Hypothalamus (tissue), 51 donors: ENCODE measurements at regions not wholly inside any gene's neighbourhood (a gene's known extent, or its start where the extent isn't known, plus 50 kb on each side); places are given as distances from the start of the nearest gene placed in this dataset.
"Not testable (repeated sequence)": the region's sequence is repeated elsewhere in the genome, so short reads cannot be mapped to it uniquely, and the experiment has no call there.

Experiments
- DNase-seq, 51 donors: peaks; one replicate each; lab custom pipeline; 2025; lab: John Stamatoyannopoulos, UW

DNA sequence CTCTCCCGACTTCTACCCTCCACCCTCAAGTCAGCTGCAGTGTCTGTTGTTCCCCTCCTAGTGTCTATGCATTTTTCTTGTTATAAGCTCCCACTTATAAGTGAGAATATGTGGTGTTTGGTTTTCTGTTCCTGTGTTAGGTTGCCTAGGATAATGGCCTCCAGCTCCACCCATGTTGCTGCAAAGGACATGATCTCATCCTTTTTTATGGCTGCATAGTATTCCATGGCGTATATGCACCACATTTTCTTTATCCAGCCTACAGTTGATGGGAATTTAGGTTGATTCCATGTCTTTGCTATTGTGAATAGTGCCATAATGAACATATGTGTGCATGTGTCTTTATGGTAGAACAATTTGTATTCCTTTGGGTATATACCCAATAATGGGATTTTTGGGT, 80.7 kb downstream of the SPTSSA start:
- not testable (repeated sequence) for DNase-seq

DNA sequence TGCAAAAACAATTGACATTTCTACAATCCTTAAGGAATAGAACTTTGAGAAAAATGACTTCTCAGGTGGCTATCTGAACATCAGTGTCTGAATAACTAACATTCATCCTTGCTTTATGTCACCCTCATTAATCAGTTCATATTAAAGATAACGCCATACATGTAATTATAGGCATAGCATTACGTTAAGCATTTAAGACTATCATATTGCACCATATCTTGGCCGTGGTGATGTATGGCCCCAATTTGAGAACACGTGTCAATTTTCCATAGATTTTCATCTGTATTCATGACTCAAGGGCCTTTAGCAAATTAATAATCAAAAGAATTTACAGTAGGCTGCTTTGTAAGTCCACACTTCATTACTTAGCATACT, 81.6 kb downstream of the SPTSSA start:
- no peak for DNase-seq

DNA sequence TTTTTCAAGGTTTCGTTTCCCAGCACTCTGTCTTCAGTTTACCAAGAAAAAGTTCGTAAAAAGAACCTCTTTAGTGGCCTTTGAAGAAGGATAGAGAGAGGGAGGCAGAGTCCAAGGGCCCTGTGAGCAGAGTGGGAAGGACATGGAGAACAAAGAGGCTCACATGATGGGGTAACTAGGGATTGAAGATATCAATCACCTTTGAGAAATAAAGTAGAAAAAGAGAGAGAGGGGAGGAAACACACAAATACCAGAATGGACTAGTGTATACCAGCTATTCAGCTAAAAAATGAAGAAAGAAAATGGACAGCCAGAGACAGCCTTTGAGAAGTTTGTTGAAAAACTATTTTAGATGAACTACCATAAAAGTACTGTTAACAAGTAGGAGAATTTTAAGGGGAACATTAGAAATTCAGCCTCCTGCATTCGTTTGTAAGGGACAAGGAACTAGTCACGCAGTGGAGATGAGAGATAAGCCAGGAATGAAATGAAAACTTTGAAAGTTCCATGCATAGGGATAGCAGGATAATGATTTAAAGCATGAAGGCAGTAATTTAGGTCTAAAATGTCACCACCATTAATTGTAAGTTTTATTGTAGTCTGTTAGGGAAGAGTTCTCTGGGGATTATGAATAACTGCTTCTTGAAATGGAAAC, 82.1 kb downstream of the SPTSSA start:
- DNase-seq = no peak

DNA sequence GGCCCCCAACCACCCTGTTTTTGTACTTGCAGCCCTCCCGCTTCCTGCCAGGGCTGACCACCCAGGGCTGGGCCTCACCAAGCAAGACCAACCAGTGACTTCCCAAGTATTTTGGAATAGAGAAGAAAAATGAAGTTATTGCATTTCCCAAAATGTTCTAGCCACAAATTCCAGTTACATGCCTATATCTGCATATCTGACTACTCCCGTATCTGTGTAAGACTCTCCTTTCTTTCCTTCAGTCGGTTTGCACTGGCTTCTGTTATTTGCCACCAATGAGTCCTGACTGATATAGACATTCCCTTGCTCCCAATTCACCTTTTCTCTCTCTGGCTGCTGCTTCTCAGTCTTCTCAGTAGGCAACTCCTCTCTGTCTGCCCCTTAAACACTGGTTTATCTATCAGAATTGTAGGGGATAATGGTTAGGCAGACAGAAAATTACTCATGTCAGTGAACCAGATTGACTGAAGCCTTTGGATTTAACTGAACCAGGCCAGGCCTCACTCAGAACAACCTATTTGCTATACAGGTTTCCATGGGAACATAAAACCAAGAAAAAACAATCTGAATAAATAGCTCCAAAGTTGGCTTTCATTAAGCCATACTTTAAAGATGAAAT, 85.3 kb downstream of the SPTSSA start:
- no peak for DNase-seq

DNA sequence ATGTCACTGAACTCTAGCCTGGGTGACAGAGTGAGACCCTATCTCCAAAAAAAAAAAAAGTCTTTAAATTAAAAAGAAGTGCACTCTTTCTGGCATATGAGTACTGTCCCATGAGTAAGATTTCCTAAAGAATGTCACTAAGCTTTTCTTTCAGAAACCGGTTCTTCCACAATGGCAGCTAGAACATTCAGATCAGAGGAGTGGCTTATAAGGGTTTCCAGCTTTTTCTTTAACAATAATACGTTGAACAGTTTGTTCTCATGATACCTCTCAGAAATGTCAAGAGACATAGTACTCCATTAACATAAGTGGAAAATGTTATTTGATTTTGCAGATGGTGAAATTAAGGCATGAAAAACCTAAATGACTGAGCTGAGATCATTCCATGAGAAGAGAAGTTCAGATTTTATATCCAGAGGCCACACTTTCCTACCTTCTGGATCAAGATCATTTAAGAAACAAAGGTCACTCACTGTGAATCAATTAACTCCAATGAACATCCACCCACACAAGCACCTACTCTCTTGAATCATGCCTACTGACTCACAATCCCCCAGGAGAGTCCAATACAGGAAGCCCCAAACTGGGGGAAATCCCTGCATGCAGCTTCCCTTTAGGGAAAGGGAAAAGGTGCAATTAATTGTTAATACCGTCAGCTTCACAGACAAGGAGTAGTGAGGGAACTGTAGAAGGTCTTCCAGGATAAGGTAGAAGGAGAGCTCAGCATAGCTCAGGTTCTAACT, 86.9 kb downstream of the SPTSSA start:
- DNase-seq = no peak

DNA sequence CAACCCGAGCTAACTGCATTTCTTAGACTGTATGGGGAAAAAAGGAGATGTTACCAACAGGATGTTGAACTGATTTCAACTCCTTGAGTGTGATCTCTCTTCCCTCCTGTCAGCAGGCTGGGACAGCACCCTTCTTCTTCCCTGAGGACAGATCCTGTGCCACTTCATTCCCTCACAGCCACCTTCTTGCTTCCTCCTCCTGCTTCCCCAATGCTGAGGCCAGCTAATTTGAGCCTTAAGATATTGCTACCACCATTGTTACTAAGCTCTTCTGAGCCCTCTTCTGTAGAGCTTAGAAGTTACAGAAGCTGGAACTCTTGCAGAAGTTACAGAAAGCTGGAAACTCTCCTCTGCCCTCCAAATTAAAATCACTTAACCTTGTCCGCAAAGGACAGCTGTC, 88.8 kb downstream of the SPTSSA start:
- no peak for DNase-seq

DNA sequence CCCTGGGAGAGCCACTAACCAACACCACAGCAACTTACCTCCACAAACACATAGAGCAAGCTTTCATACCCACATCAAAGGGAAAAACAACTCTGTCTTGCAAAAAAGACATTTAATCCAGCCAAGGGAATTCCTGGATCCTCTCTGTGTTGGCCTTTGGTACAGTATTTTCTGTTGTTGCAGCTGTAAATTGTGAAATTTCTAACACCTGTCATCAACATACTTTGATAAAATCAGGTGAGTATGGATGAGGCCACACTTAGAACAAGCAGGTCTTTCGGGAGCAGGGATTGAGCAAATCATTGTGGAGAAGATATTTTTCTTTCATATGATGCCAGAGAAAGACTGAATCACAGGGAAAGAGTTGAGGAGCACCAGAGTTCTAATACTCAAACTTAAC, 89.3 kb downstream of the SPTSSA start:
- DNase-seq = no peak

DNA sequence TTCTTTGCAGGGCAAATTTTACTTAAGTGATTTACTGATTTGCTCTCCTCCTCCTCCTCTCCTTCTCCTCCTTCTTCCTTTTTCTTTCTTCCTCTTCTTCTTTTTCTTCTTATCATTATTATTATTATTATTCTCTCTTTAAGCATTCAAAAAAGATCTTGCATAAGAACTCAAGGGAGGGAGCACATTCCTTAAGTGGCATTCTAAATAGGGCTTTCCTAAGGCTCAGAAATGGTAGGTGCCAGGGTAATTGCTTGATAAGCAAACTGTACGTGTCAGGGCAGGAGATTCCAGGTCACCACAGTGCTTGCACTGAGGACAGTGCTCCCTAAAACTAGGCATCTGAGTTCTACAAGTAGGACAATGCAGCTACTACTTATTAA, 92.4 kb downstream of the SPTSSA start:
- no peak for DNase-seq

DNA sequence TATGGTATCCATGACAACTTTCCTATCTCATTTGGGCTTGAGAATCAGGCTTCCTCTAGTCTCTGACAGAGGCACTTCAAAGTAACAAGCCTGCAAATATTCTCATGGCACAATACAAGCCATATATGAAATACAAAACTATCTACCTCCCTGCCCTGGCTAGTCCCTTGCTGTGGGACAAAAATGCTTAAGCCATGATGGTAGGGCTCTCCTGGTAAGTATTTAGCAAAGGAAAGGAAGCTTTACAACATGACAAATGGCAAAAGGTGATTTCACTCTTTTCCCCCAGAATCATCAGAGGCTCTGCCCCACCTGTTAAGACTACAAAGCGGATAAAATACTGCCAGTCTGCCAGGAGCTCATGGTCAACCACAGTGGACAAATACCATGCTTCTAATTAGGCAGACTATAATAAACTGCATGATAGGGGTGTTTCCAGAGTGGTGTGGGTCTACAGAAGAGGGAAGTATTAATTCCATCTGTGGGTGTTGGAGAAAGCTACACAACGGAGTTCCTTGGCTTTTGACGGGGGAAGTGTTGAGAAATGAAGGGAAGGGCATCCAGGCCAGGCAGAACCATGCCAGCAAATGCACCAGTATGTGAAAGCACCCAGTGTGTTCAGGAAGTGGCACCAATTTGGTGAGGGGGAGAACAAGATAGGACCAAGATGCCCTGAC, 92.9 kb downstream of the SPTSSA start:
- no peak for DNase-seq

DNA sequence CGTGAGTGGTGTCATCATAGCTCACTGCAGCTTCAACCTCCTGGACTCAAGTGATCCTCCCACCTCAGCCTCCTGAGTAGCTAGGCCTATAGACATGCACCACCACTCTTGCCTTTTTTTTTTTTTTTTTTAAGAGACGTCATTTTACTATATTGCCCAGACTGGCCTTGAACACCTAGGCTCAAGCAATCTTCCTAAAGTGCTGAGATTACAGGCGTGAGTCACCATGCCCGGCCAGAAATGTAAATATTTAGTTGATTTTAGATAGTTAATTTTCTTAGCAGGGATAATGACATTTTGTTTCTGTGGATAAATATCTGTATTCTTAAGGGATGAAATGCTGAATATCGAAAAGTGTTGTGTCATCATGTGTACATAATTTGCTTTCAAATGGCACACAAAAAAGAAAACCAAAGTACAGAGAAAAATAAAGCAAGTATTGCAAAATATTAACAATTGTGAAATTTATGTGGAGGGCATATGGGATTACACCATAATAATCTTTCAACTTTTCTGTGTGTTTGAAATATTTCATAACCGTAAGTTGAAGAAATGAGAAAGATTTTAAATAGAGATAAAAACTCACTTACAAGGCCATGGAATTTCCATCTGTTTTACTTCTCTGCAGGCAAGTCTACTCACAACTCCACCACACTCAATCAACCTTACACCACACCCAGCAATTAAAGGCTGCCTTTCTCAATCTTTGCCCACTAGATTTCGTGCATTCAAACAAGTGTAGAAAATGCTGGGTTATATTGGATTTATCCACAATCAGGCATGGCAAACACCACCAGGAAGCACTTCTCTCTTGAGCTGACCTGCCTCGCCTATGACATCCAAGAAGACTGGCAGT, 93.7 kb downstream of the SPTSSA start:
- no peak for DNase-seq

DNA sequence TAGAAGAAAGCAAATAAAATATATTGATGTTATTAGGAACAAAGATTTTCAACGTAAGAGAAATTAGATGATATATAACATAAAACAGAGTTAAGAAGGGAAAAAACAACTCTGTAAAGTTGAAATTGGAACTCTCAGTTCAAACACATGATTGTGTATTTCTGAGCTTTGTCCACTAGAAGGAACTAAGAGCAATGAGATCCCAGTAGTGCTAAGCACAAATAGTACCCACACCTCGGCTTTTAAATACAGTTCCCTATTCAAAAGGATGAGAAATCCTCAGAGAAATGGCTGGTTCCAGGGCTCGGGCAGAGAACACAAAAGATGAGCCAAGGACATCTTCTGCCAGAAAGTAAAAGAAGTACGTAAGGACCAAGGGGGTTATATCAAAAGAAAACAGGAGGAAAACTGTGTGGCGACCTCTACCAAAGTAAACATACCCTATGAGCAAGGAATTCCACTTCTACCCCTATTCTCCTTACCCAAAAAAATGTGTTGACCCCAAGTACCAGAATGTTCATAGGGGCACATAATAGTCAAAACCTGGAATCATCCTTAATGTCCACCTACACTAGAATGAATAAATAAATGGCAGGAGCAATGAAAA, 96.6 kb downstream of the SPTSSA start:
- no peak for DNase-seq

DNA sequence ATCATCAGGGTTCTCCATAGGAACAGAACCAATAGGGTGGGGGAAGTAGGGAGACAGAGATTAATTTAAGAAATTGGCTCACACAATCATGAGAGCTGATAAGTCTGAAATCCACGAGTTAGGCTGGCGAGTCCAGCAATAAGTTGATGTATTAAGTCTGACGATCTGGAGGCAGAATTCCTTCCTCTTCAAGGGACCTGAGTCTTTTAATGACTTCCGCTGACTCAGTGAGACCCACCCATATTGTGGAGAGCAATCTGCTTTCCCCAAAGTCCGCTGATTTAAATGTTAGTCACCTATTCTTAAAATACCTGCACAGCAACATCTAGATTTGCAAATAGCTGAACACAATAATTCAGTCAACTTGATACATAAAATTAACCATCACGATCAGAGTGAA, 97.8 kb downstream of the SPTSSA start:
- DNase-seq = no peak

DNA sequence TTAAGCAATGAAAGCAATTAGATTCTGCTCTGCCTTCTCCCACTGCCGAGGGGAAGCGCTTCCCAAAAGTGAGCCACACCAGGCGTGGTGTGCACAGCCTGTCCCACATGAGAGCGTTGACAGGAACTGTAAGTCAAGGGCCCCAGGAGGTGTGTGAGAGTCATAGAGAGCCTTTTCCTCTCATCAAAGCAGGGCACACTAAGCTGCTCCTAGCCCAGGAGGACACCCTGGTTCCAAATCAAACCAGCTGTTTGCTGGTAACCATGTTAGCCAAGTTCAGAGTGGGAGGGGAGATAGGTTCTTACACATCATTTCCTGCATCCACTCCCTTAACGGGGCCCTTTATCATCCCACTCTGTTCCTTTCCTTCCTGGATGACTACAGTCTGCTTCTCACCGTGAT, 98.3 kb downstream of the SPTSSA start:
- DNase-seq = no peak

DNA sequence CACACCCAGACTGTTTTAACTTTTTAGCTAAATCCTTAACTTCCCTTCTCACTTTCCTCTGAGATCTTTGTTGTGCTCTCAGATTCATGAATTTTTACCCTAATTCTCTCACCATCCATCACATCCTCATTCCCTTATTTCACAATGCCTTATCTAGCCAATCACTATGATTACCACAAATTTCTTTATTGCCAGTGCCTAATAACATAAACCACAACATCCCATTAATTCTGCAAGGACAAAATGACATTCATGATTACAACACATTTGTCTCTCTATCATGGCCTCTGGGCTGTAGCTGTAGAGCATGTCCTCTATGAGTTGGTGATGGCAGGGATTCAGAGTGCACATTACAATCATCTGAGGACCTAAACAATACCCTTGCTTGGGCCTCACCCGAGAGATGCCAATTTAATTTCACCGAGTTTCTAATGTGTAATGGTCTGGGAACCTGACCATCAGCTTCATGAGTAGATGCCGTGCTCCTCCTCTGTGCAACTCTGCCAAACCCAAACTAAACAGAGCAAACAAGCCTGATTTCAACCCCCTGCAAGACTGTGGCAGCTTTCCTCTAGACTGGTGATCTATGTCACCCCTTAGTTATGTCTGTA, 99.3 kb downstream of the SPTSSA start:
- DNase-seq = no peak

DNA sequence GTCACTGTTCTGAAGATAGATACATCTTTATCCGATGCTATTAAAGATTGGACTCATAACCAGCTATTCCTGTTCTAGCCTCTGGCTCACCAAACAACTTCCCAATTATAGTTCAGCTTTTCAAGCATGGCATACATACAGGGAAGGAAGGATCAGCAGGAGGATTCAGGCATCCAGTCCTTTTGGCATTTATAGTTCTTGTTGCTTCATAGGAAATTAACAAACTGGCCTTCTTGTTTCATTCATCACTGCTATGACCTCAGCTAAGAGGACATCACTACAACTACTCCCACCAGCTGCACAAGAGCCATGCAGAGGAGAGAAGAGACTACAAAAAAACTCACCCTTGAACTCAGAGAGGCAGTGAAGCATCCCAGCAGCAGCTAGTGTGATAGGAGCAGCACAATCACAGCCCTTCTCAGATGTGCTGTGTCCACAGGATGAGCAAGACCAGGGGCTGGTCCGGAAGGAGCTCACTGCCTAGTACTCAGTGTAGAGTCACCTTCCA, 100.5 kb downstream of the SPTSSA start:
- no peak for DNase-seq

DNA sequence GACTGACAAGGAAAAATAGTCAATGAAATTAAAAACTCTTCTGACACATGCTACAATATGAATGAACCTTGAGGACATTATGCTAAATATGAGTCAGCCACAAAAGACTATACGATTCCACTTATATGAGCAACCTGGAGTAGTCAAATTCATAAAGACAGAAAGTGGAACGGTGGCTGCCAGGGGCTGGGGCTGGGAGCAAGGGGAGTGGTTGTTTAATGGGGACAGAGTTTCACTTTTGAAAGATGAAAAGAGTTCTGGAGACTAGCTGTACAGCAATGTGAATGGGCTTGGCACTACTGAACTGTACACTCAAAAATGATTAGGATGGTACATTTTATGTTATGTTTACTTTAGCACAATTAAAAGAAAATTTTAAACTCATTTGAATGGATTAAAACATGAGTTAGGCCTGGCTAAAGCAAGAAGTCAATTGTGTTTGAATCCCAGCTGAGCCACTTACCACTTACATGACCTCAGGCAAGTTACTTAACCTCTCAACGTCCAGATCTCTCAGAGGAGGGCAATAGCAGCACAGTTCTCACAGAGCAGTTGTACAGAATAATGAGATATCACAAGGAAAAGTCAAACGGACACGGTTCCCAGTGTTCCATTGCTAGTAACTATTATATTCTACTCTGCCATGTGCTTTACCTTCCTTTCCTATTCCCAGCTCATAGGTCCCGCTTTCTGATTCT, 102.5 kb downstream of the SPTSSA start:
- DNase-seq = no peak

DNA sequence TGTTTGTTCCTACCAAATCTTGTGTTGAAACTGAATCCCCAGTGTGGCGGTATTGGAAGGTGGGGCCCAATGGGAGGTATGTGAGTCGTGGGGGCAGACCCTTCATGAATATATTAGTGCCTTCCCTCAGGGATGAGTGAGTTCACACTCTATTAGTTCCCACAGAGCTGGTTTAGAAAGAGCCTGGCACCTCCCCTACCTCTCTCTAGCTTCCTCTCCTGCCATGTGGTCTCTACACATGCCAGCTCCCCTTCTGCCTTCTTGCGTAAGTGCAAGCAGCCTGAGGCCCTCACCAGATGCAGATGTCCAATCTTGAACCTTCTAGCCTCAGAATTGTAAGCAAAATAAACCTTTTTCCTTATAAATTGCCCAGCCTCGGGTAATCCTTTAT, 105.8 kb downstream of the SPTSSA start:
- no peak for DNase-seq

DNA sequence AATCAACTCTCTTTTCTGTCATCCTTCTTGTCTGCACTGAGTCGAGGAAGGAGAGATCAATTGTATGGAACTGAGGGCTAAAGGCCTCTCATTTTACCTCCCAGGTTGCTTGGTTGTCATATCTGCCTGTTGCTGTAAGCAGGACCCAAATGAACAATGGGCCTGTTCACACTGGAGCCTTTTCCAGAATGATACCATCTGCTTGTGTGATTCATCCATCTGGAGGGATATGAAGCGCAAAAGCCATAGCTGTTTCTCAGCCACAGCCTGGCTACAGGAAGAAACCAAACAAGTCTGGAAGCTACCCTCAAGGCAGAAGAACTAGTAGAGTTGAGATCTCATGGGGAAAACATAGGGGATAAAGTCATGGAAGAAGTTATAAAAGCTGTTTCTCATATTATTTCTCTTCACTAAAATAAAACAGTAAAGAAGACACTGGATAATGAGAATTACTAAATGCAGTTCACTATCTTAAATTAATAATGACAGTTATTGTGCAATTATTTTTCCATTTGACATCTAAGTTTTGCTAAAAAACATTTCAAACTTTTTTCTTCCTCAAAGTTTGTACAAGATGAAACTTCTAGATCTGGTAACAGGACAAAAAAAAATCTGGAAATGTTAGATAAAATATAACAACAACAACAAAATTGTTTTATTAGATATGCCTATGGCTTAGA, 106.3 kb downstream of the SPTSSA start:
- DNase-seq = peak in 1 of 51 donors; percentile 6
